Ovary (tissue), 7 donors: ENCODE measurements at regions not wholly inside any gene's neighbourhood (a gene's known extent, or its start where the extent isn't known, plus 50 kb on each side); places are given as distances from the start of the nearest gene placed in this dataset.

Source experiments
- DNase-seq, 5 donors: peaks; one replicate each; pipeline ENCODE4 v3.0.0-alpha.2; 2019 to 2020
- H3K27ac ChIP-seq, 2 donors: fragments of 200-600 bp; one replicate each; pipeline versions ENCODE4 v1.5.1 to v1.8.0; 2019 to 2022
- H3K27me3 ChIP-seq: fragments of 200-600 bp; one replicate; pipeline ENCODE4 v1.8.0; 2022
- H3K36me3 ChIP-seq: fragments of 200-600 bp; sonication (generic); one replicate; pipeline ENCODE4 v1.5.1; 2019
- H3K4me1 ChIP-seq: one replicate; pipeline ENCODE4 v1.8.1; 2013; ENCODE audit warnings: mild to moderate bottlenecking, moderate library complexity; ENCODE audit not compliant: insufficient read depth
- H3K4me3 ChIP-seq: fragments of 200-600 bp; sonication (generic); one replicate; pipeline ENCODE4 v1.5.1; 2017
- H3K9me3 ChIP-seq, 2 donors: fragments of 200-600 bp in 1 of 2; sonication (generic) in 1 of 2; one replicate each; pipeline versions ENCODE4 v1.5.1 to v1.8.1; 2013 to 2019; ENCODE audit warnings: mild to moderate bottlenecking in 1 of 2, moderate library complexity in 1 of 2
- CTCF ChIP-seq, 3 donors: fragments of 450-650 bp in 2 of 3; fragments of 200-600 bp in 1 of 3; IDR thresholded peaks; one replicate each; pipeline versions ENCODE4 v1.5.1 to v1.8.0; 2016 to 2022; ENCODE audit warnings: antibody characterized with exemption in 3 of 3, mild to moderate bottlenecking in 1 of 3
- EP300 ChIP-seq: sonication (generic); formaldehyde crosslinking; IDR thresholded peaks from one replicate; pipeline ENCODE4 v1.6.1; 2017; ENCODE audit warnings: antibody characterized with exemption
- POLR2A ChIP-seq: fragments of 450-650 bp; IDR thresholded peaks from one replicate; pipeline ENCODE4 v1.6.1; 2017; ENCODE audit warnings: antibody characterized with exemption, mild to moderate bottlenecking, moderate library complexity
- WGBS, 3 donors: extraction: QIAGEN DNeasy Blood & Tissue Kit in 1 of 3; methylation state at CpG; one replicate each; pipeline versions ENCODE4 v1.1.5 to v1.1.7; 2013 to 2017; 5-methylcytosine and 5-hydroxymethylcytosine counted together
- intact Hi-C, 4 donors: fragments of 100-400 bp; cut with DNase I; formaldehyde crosslinking; loops; one replicate each; pipeline versions ENCODE4 v1.11.0 to v1.15.1; 2022 to 2023
- donor health status: DM: no; HTN: no; CAD: no; lungs with moderate emphysema.
- donor health status: DM: no; HTN: no; CAD: no.
- donor health status: Bipolar disorder and iron deficiency.
- donor health status: DM: no; HTN: no; CAD: no.
- donor health status: DM: yes; HTN: yes; CAD: no.

GRCh38 chr6:30832864-30833263, 51.5 kb upstream of the DDR1 start:
- H3K36me3 ChIP-seq, result no peaks in the 10 kb centered on the region
- H3K4me1 ChIP-seq, result peaks cover 4% of the 10 kb centered on the region
- intact Hi-C loops, result loop anchor here in 1 of 4 donors (5.0 kb wide), 1 partner anchor 239 kb away; no protein-coding TSS in a partner anchor
- WGBS, 3 donors, result 89 to 98% (median 98%) methylated on average over 5 of the region's 5 CpGs
- no peak for TF ChIP-seq EP300
- no peak for TF ChIP-seq CTCF (IDR thresholded peaks at IDR 0.05)
- TF ChIP-seq POLR2A, result no peak
- no peak for DNase-seq
- no peaks in the 10 kb centered on the region for H3K9me3 ChIP-seq
- no peak overlapping the region for H3K4me3 ChIP-seq
- no peaks in the 10 kb centered on the region for H3K27me3 ChIP-seq
- no peak overlapping the region for H3K27ac ChIP-seq

DNA sequence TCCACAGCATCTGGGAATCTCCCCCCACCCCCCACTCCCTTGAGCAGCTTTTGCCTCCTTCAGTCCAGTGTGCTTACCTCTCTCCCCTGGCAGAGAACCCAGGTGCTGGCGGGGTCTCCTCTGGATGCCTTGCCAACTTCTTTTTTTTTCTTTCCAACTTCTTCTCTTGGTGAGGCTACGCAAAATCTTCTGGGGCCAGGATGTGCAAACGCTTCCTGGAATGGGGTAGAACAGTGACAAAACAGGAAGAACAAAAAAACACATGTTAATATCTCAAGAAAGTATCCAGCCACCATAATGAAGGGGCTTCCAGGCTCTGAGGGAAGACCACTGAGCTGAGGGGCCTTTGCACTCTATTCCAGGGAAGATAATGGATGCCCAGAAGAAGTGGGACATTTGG, 53.9 kb upstream of the DDR1 start:
- WGBS, 3 donors, result 54 to 60% (median 58%) methylated on average over 3 of the region's 3 CpGs
- Histone ChIP-seq H3K4me1 (peaks cover 3% of the 10 kb centered on the region), H3K9me3 (no peaks in the 10 kb centered on the region), H3K27ac (no peak overlapping the region), H3K27me3 (no peaks in the 10 kb centered on the region), H3K36me3 (no peaks in the 10 kb centered on the region), H3K4me3 (no peak overlapping the region)
- TF ChIP-seq POLR2A (no peak), CTCF (IDR thresholded peaks at IDR 0.05) (no peak), EP300 (no peak)
- DNase-seq, result no peak
- intact Hi-C loops, result loop anchor here in 2 of 4 donors (2.0 to 5.0 kb wide), 2 partner anchors 48 to 242 kb away; no protein-coding TSS in a partner anchor

DNA sequence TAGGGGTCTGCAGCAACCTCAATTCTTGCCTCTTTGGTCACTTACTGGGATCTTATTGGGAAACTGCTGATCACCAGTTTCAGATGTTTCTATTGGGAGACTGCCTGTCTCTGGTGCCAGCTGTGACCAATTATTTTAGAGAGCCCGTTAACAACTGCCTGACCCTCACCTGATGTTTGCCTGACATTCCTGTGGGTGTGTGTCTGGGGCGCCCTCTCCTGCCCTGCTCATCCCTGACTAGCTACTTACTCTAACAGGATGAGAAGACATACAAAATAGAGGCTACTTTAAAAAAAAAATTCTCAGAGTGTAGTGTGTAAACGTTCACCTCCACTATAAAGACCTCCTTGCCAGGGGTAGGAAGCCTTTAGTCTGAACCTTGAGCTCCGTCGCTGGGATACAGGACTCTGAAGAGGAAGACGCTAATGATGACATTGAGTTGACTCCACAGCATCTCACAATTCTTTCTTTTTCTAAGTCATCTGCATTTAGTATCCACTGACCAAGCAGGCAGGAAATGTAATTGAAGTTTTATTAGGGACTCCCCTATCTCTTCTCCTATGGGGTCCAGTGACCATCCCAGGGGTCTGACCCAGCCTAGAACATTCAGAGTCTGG, 54.6 kb upstream of the DDR1 start:
- H3K27me3 ChIP-seq, result no peaks in the 10 kb centered on the region
- H3K27ac ChIP-seq, result no peak overlapping the region
- H3K4me1 ChIP-seq, result peaks cover 3% of the 10 kb centered on the region
- WGBS, 3 donors, result 72 to 75% (median 75%) methylated on average over 6 of the region's 6 CpGs
- no peaks in the 10 kb centered on the region for H3K9me3 ChIP-seq
- no peak for DNase-seq
- no peak overlapping the region for H3K4me3 ChIP-seq
- H3K36me3 ChIP-seq, result no peaks in the 10 kb centered on the region
- TF ChIP-seq CTCF (IDR thresholded peaks at IDR 0.05) (no peak), EP300 (no peak), POLR2A (no peak)
- intact Hi-C loops, result loop anchor here (2.0 to 10.0 kb wide), 7 partner anchors 47 to 245 kb away; partner anchors contain the start of genes FLOT1 (in 2 of the 4), IER3 (in 2 of the 4) and DHX16 (in 1 of the 4)

GRCh38 chr6:30829033-30829432, 55.3 kb upstream of the DDR1 start:
- no peak for DNase-seq
- Histone ChIP-seq H3K36me3 (no peaks in the 10 kb centered on the region), H3K4me1 (peaks cover 3% of the 10 kb centered on the region), H3K4me3 (no peak overlapping the region), H3K9me3 (no peaks in the 10 kb centered on the region), H3K27me3 (no peaks in the 10 kb centered on the region), H3K27ac (no peak overlapping the region)
- TF ChIP-seq EP300, result no peak
- no peak for TF ChIP-seq POLR2A
- no peak for TF ChIP-seq CTCF (IDR thresholded peaks at IDR 0.05)
- WGBS, 3 donors, result 97% methylated on average over 4 of the region's 4 CpGs
- intact Hi-C loops, result loop anchor here (2.0 to 10.0 kb wide), 6 partner anchors 48 to 246 kb away; partner anchors contain the start of genes FLOT1 (in 2 of the 4), IER3 (in 2 of the 4) and DHX16 (in 1 of the 4)
